ENCODE measurements at regions not wholly inside any gene's neighbourhood (a gene's known extent, or its start where the extent isn't known, plus 50 kb on each side); places are given as distances from the start of the nearest gene placed in this dataset.

- TF ChIP-seq CTCF (IDR thresholded peaks at IDR 0.05), result no peak
- TF ChIP-seq POLR2A (IDR thresholded peaks at IDR 0.05), result no peak
These were observed 486.9 kb upstream of the ITGA1 start for GRCh38 chr5:52300703-52301372.
